Activated naive CD4-positive, alpha-beta T cell treated with anti-CD3 and anti-CD28 coated beads, Interleukin-2, amount 50 U/mL, for 72 hours (primary cell): ENCODE measurements at regions not wholly inside any gene's neighbourhood (a gene's known extent, or its start where the extent isn't known, plus 50 kb on each side); places are given as distances from the start of the nearest gene placed in this dataset.
"Not testable (repeated sequence)": the region's sequence is repeated elsewhere in the genome, so short reads cannot be mapped to it uniquely, and the experiment has no call there.

Experiments used
- ATAC-seq, 2 donors: fragments of 150-1000 bp; cut with Tn5 transposase; 2 replicates each; pipeline ENCODE4 v1.10.0; 2021; ENCODE audit warnings: mild to moderate bottlenecking in 2 of 2, moderate library complexity in 2 of 2
- DNase-seq, 2 donors: peaks; one replicate each; pipeline ENCODE4 v3.0.0; 2021 to 2022; ENCODE audit warnings: low spot score in 2 of 2
- H3K27ac Mint-ChIP-seq, 2 donors: one replicate each; pipeline ENCODE4 v1.8.0; 2022; ENCODE audit warnings: mild to moderate bottlenecking in 2 of 2, mixed read lengths in 2 of 2
- H3K36me3 Mint-ChIP-seq, 2 donors: one replicate each; pipeline ENCODE4 v1.8.0; 2022; ENCODE audit warnings: mixed read lengths in 2 of 2
- H3K9me3 Mint-ChIP-seq, 2 donors: one replicate each; pipeline ENCODE4 v1.8.0; 2022; ENCODE audit warnings: mixed read lengths in 2 of 2

DNA sequence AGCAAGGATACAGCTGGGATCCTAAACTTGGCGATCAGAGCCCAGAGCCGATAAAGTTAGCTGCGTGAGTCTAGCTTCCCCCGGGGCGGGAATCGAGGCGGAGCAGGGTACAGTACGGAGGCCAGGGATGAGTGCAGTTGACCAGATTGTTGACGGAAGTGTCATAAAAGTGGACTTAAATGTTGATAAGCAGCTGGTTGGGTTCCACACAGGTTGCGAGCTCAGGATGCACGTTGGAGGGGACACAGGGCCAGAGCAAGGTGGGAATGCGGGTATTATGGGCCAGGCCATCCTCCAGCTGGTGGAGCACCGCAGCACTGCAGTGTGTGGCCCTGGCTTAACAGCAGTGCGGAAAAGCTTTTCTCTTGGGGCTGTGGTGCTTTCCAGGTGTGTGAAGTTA, 76.0 kb upstream of the PZP start:
- ATAC-seq (peak; percentile 60 to 69), DNase-seq (peak in 1 of 2 donors; percentile 22)
- H3K9me3 Mint-ChIP-seq = not testable (repeated sequence)

DNA sequence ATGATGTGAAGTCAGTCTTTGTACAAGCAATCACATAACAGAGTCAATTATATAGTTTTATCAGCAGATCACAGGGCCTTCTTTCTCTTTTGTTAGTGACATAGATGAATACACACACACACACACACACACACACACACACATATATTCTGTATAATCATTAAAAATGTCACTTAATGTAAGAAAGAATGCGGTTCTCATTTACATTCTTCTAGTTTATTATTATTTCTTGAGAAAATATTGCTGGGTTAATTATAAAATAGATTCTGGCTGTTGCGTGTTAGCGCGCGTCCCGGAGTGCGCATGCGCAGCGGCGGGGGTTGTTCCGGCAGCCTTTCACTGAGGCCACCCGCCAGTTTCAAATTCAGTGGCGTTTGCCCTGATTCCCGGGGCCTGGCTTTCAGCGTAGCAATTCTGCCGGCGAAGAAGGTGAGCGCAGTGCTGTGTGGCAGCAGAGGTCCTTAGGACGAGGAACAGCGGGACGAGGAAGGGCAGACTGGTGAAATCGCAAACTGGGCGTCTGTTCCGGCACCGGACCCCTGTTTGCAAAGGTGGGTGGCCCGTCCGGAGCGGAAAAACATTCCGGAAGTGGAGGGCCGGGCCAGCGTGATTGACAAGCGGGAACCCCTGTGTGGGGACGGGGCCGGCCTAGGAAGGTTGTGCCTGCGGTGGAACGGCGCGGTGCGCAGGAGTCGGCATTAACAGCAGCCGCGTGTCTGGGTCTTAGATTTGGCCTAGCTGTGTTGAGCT, 75.3 kb upstream of the PZP start:
- H3K9me3 Mint-ChIP-seq, H3K36me3 Mint-ChIP-seq: not testable (repeated sequence)
- peak overlapping the region; percentile 80 to 97 for H3K27ac Mint-ChIP-seq
- ATAC-seq = peak; percentile 85 to 98
- peak; percentile 66 to 77 for DNase-seq

More for the DNA sequence above, 76.0 kb upstream of the PZP start:
- not testable (repeated sequence) for H3K36me3 Mint-ChIP-seq, H3K27ac Mint-ChIP-seq

DNA sequence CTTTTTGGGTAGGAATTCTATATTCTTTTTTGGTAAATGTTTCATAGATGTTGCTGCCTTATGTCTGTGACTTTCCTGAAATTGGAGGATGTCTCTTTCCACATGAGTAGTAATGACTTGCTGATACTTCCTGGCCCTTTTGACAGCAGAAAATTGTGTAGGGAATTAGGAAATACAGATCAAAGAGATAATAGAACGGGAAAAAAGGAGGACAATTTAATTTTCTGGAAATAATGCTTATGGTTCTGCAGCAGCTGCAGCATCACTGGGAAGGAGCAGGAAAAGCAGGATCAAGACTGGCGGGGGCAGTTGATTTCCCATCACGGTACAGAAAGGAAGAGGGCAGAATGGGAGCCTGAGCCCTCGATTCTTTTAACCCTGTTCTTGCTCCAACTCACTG, 68.8 kb upstream of the PZP start:
- DNase-seq (no peak), ATAC-seq (no peak)
- Mint-ChIP-seq H3K9me3 (no peaks in the 10 kb centered on the region), H3K36me3 (no peaks in the 10 kb centered on the region), H3K27ac (no peak overlapping the region)

GRCh38 chr12:9273276-9273675, 65.1 kb upstream of the PZP start:
- Mint-ChIP-seq H3K27ac (no peak overlapping the region), H3K36me3 (no peaks in the 10 kb centered on the region), H3K9me3 (no peaks in the 10 kb centered on the region)
- no peak for DNase-seq
- ATAC-seq = no peak

DNA sequence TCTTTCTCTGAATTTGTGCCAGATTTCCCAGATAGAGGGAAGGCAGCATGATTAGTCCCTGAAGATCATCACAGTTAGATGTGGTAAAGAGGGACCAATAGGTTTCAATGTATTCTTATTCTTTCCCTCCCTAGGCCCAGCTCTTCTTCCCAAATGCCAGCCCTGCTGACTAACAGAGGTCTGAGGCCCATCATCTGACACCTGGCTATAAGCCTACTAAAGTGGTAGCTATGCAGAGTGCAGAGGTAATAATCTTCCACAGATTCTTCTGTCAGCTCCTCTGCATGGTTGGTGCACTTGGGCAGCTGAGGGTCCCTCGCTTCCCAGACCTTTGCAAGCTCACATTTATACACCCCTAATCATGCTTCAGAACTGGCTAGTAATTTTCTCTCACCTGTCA, 63.7 kb upstream of the PZP start:
- Mint-ChIP-seq H3K36me3 (no peaks in the 10 kb centered on the region), H3K27ac (no peak overlapping the region), H3K9me3 (no peaks in the 10 kb centered on the region)
- ATAC-seq (no peak), DNase-seq (no peak)

GRCh38 chr12:9264546-9264945, 56.4 kb upstream of the PZP start:
- Mint-ChIP-seq H3K27ac (no peak overlapping the region), H3K9me3 (no peaks in the 10 kb centered on the region), H3K36me3 (no peaks in the 10 kb centered on the region)
- ATAC-seq (no peak), DNase-seq (no peak)

- no peak for DNase-seq
- Mint-ChIP-seq H3K27ac (no peak overlapping the region), H3K36me3 (no peaks in the 10 kb centered on the region)
Measured at GRCh38 chr12:9260931-9261330, 52.7 kb upstream of the PZP start.

GRCh38 chr12:9258676-9259075, 50.5 kb upstream of the PZP start:
- DNase-seq (no peak), ATAC-seq (no peak)
- H3K27ac Mint-ChIP-seq = no peak overlapping the region
- no peaks in the 10 kb centered on the region for H3K9me3 Mint-ChIP-seq
- no peaks in the 10 kb centered on the region for H3K36me3 Mint-ChIP-seq

More at GRCh38 chr12:9260931-9261330, 52.7 kb upstream of the PZP start:
- no peaks in the 10 kb centered on the region for H3K9me3 Mint-ChIP-seq
- no peak for ATAC-seq
